GM12891 (cell line): ENCODE measurements at regions not wholly inside any gene's neighbourhood (a gene's known extent, or its start where the extent isn't known, plus 50 kb on each side); places are given as distances from the start of the nearest gene placed in this dataset.

Source experiments
- POLR2A ChIP-seq: IDR thresholded peaks from 2 replicates; pipeline ENCODE4 v1.6.1; 2011; ENCODE audit warnings: low read depth, low read length, control low read depth
- POLR2AphosphoS5 ChIP-seq: IDR thresholded peaks from 2 replicates; pipeline ENCODE4 v1.6.1; 2011; ENCODE audit warnings: low read depth, low read length, control low read depth
- TAF1 ChIP-seq: IDR thresholded peaks from 2 replicates; pipeline ENCODE4 v1.6.1; 2011; ENCODE audit warnings: low read depth, low read length, control low read depth

DNA sequence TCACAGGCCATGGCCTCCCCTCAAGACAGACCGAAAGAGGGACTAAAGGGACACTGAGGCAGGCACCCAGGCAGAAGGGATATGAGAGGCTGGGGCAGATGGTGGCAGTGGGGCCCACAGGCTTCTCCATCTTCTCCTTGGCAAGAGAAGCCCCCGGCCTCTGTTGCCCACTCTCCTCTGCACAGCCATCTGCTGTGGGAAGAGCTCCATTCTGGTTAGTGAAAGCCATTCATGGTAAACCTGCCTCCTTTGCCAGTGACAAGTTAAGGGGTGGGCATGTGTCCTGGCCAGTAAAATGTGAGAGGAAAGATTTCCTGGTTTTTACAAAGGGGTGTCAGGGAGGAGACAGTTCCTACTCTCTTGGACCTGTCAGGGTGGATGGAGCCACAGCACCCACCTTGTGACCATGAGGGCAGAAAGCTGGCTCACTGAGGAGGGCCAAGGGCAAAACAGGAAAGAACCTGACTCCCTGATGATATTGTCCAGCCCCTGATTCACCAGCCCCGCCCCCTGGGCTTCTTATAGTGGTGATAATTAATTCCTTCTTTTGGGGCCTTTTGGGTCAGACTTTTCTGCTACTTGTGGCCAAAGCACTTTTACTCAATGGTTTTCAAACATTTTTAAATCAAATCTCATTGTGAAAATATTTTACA lies 130.4 kb upstream of the SMAD3 start:
- TF ChIP-seq POLR2AphosphoS5 (no peak), POLR2A (no peak), TAF1 (no peak)
